ENCODE measurements at regions not wholly inside any gene's neighbourhood (a gene's known extent, or its start where the extent isn't known, plus 50 kb on each side); places are given as distances from the start of the nearest gene placed in this dataset.

- no peak for TF ChIP-seq CTCF (IDR thresholded peaks at IDR 0.05)
- no peak for TF ChIP-seq EZH2 (IDR thresholded peaks at IDR 0.05; ENCODE audit: borderline replicate concordance, insufficient read depth, low read depth, low read length, poor library complexity, severe bottlenecking)
Measured at GRCh38 chr2:59932341-59932740, 621.1 kb downstream of the BCL11A start.
